Cardiac fibroblast (primary cell): ENCODE measurements at regions not wholly inside any gene's neighbourhood (a gene's known extent, or its start where the extent isn't known, plus 50 kb on each side); places are given as distances from the start of the nearest gene placed in this dataset.

Source experiments
- DNase-seq, 2 donors: peaks; one replicate each; pipeline versions ENCODE4 v3.0.0 to v3.0.0-alpha.2; 2010; ENCODE audit warnings: low read depth in 2 of 2
- H3K4me3 ChIP-seq, 2 donors: replicated peaks in 1 of 2; 1 replicate in 1 of 2; 2 replicates in 1 of 2; pipeline ENCODE4 v1.5.1; 2011; ENCODE audit warnings: low read depth in 2 of 2, low read length in 2 of 2, mild to moderate bottlenecking in 2 of 2, moderate library complexity in 1 of 2
- TF ChIP-seq, protein P1 (sequence below): IDR thresholded peaks from one replicate; pipeline ENCODE4 v1.5.1; 2011; ENCODE audit warnings: low read depth, mild to moderate bottlenecking, low read length, inconsistent platforms

GRCh38 chr22:27513021-27513420, 288.5 kb downstream of the MN1 start:
- DNase-seq = peak in 1 of 2 donors; percentile 37
- TF ChIP-seq, protein P1, sequence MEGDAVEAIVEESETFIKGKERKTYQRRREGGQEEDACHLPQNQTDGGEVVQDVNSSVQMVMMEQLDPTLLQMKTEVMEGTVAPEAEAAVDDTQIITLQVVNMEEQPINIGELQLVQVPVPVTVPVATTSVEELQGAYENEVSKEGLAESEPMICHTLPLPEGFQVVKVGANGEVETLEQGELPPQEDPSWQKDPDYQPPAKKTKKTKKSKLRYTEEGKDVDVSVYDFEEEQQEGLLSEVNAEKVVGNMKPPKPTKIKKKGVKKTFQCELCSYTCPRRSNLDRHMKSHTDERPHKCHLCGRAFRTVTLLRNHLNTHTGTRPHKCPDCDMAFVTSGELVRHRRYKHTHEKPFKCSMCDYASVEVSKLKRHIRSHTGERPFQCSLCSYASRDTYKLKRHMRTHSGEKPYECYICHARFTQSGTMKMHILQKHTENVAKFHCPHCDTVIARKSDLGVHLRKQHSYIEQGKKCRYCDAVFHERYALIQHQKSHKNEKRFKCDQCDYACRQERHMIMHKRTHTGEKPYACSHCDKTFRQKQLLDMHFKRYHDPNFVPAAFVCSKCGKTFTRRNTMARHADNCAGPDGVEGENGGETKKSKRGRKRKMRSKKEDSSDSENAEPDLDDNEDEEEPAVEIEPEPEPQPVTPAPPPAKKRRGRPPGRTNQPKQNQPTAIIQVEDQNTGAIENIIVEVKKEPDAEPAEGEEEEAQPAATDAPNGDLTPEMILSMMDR = no peak
- no peak overlapping the region for H3K4me3 ChIP-seq

DNA sequence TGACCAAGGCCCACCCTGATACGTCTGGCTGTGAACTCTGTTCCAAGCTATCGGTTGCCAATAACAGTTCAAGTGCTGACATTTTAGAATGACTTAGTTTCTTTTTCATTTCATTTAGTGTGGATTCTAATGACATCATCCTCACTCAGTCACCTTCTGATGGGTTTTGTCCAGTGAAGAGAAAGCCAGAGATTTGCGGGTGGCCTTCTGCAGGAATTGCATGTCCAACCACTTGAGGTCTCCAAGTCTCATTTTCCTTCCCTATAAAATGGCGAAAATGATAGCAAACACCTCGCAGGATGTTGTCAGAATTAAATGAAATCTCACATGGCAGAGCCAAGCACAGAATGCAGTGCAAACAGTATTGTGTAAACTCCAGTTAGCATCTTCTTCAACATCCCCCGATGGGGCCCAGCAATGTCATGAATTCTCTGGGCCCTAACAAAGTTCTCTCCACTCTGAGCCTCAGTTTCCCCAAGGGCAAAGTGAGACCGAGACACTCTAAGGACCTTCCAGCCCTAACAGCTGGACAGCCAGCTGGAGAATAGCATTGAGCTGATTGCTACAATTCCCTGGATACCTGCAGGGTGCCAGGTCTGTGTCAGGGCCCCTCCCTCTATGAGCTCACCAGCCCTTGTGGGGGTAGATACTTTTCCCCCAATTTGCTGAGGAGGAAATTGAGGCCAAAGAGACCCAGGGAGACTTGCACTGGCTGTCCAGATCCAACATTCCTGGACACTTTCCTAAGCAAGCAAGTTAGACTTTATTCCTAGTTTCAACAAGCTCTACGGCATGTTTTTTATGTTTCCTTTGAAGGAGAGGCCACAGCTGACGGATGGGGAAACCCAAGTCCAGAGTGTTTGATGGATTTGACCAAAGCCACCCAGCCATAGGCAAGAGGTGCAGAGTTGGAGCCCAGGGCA, 286.7 kb downstream of the MN1 start:
- DNase-seq = peak in 1 of 2 donors; percentile 65
- TF ChIP-seq, protein P1 = no peak
- H3K4me3 ChIP-seq = no peak overlapping the region

DNA sequence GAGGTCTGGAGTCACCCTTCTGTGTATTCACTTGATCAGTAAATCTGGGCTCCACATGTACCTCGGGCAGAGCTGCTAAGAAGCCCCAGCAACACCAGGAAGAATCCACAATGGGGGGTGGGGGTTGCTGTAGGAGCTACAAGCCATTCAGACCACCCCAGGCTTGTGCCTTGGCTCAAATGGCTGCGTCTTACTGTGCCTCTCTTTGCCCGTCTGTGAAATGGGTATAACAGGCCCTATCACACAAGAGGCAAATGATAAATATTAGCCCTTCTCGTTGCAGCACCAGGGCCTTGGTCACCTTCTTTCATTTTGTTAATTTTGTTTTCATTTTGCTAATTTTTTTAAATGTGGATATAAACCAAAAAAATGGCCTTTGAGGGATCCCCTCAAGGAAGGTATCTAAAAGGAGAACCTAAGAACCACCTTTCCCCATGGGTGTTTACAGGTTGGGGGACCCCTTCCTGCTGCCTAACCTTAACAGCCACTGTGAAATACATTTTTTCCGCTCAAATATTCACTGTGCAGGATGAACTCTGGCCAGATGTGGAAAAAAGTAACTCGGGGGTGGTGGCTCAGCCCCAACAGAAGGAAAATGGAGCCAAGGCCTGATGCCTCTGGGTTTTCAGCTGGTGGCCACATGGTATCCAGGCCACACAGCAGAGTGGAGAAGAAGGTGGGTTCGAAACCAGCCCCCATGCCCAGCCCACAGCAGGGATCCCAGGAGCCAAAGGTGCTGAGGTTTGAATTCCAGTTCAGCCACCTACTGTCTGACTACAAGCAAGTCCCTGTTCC, 284.0 kb downstream of the MN1 start:
- H3K4me3 ChIP-seq = no peak overlapping the region
- TF ChIP-seq, protein P1 = no peak
- DNase-seq = no peak

- peak in 1 of 2 donors; percentile 48 for DNase-seq
Measured at GRCh38 chr22:27518531-27519340, 282.8 kb downstream of the MN1 start.

DNA sequence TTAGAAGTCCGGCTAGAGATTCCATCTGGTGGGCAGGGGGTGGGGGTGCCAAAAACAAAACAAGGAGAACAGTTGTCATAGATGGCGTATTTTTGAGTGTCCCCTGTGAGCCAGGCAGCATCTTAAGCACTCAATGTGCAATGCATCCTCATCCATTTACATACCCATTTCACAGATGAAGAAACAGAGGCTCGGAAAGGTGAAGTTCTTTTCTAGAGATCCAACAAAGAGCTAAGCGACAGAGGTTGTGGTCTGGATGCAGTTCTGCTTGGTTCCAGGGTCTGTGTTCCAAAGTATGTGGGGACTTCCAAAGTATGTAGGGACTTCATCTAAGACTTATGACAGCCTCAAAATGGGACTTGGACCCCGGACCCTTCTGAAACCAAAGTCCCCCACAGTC, 277.8 kb downstream of the MN1 start:
- no peak for DNase-seq
- TF ChIP-seq, protein P1 = no peak

More at GRCh38 chr22:27518531-27519340, 282.8 kb downstream of the MN1 start:
- no peak overlapping the region for H3K4me3 ChIP-seq
- TF ChIP-seq, protein P1 = no peak

GRCh38 chr22:27525711-27526110, 275.8 kb downstream of the MN1 start:
- DNase-seq = no peak
- TF ChIP-seq, protein P1 = no peak
- no peak overlapping the region for H3K4me3 ChIP-seq

More for the DNA sequence above, 277.8 kb downstream of the MN1 start:
- no peak overlapping the region for H3K4me3 ChIP-seq
